ENCODE measurements at regions not wholly inside any gene's neighbourhood (a gene's known extent, or its start where the extent isn't known, plus 50 kb on each side); places are given as distances from the start of the nearest gene placed in this dataset.

GRCh38 chr2:21250673-21251072 is 126.9 kb downstream of the TDRD15 start:
- no peak overlapping the region for H2BK120ac ChIP-seq (ENCODE audit: low read depth, low read length)
- no peak overlapping the region for H3K4ac ChIP-seq (ENCODE audit: low read length)
- H2AK5ac ChIP-seq (ENCODE audit: low read depth, low read length), result no peak overlapping the region
- H3K36me3 ChIP-seq (replicated peaks in 1 of 2; ENCODE audit: control insufficient read depth in 2 of 2, insufficient read depth in 2 of 2, low read length in 2 of 2), result no peaks in the 10 kb centered on the region
- H3K4me1 ChIP-seq (ENCODE audit: control insufficient read depth in 2 of 2, insufficient read depth in 1 of 2, low read depth in 1 of 2, low read length in 2 of 2), result peaks cover 5 to 6% of the 10 kb centered on the region in 2 donors
- H3K4me2 ChIP-seq (ENCODE audit: insufficient read depth, low read length, poor library complexity, severe bottlenecking), result no peak overlapping the region
- DNase-seq (ENCODE audit: low spot score), result no peak
- no peaks in the 10 kb centered on the region for H3K27me3 ChIP-seq (ENCODE audit: control insufficient read depth in 3 of 3, insufficient read depth in 3 of 3, low read depth in 1 of 3, low read length in 3 of 3)
- H3K4me3 ChIP-seq (ENCODE audit: low read length in 2 of 2), result no peak overlapping the region
- H3K9ac ChIP-seq (ENCODE audit: low read depth, low read length, poor library complexity), result no peak overlapping the region
- no peaks in the 10 kb centered on the region for H3K79me1 ChIP-seq (ENCODE audit: low read depth, low read length)
- no peak overlapping the region for H2BK12ac ChIP-seq (ENCODE audit: low read length)
- H3K9me3 ChIP-seq (replicated peaks in 1 of 2; ENCODE audit: control insufficient read depth in 2 of 2, insufficient read depth in 1 of 2, low read depth in 1 of 2, low read length in 2 of 2), result no peaks in the 10 kb centered on the region
- H2AFZ ChIP-seq (ENCODE audit: low read length), result peak overlapping the region; percentile 5
- H3K14ac ChIP-seq (ENCODE audit: low read length), result no peak overlapping the region
- H3K23ac ChIP-seq (ENCODE audit: low read depth, low read length, poor library complexity), result no peak overlapping the region
- no peak overlapping the region for H2BK15ac ChIP-seq (ENCODE audit: low read length)
- no peak overlapping the region for H4K8ac ChIP-seq (ENCODE audit: low read depth, low read length)
- H2BK5ac ChIP-seq (ENCODE audit: low read length), result no peak overlapping the region
- no peak overlapping the region for H4K91ac ChIP-seq (ENCODE audit: low read depth, low read length, poor library complexity)
- no peak overlapping the region for H3K18ac ChIP-seq (ENCODE audit: low read length)
- no peak overlapping the region for H3K27ac ChIP-seq (replicated peaks; ENCODE audit: low read length)

DNA sequence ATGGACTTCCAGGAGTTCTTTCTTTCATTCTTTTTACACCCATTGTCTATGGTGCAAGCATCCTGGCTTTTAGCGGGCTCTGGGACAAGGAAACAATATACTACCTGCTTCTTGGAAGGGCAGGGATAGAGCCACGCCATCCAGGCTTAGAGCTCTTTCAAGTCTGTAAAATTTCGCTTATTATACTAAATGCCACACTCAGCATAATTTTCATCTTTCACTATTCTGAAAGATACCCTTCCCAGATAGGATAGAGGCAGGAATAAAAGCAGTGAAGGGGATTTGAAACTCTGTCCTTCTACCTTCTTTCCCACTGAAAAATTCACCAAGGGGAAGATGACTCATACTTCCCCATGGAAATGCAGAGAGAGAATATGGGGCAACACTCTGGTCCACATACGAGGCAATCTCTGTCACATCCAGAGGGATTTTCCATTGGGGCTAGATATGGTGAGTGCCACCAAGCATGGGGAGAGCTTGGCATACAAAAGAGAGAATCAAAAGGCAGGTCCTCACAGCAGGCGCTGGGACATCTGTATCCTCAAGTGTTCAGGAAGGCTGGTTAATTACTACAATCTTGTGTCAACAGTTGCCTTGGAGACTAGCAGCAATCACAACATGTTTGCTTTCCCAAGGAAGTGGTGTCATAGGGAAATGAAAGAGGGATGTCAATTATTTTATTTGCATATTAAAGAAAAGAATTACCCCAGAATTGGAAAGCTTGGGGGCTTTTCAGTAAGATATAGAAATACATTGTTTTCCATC is 127.6 kb downstream of the TDRD15 start:
- Histone ChIP-seq H3K4me2 (ENCODE audit: insufficient read depth, low read length, poor library complexity, severe bottlenecking) (no peak overlapping the region), H3K79me1 (ENCODE audit: low read depth, low read length) (no peaks in the 10 kb centered on the region), H2BK15ac (ENCODE audit: low read length) (no peak overlapping the region), H3K18ac (ENCODE audit: low read length) (no peak overlapping the region), H4K91ac (ENCODE audit: low read depth, low read length, poor library complexity) (no peak overlapping the region), H3K27ac (replicated peaks; ENCODE audit: low read length) (no peak overlapping the region), H3K4ac (ENCODE audit: low read length) (no peak overlapping the region), H2AK5ac (ENCODE audit: low read depth, low read length) (no peak overlapping the region), H3K9me3 (replicated peaks in 1 of 2; ENCODE audit: control insufficient read depth in 2 of 2, insufficient read depth in 1 of 2, low read depth in 1 of 2, low read length in 2 of 2) (no peaks in the 10 kb centered on the region), H2BK120ac (ENCODE audit: low read depth, low read length) (no peak overlapping the region), H3K27me3 (ENCODE audit: control insufficient read depth in 3 of 3, insufficient read depth in 3 of 3, low read depth in 1 of 3, low read length in 3 of 3) (no peaks in the 10 kb centered on the region), H3K36me3 (replicated peaks in 1 of 2; ENCODE audit: control insufficient read depth in 2 of 2, insufficient read depth in 2 of 2, low read length in 2 of 2) (no peaks in the 10 kb centered on the region), H3K4me1 (ENCODE audit: control insufficient read depth in 2 of 2, insufficient read depth in 1 of 2, low read depth in 1 of 2, low read length in 2 of 2) (peaks cover 6 to 9% of the 10 kb centered on the region in 2 donors), H4K8ac (ENCODE audit: low read depth, low read length) (no peak overlapping the region), H2BK5ac (ENCODE audit: low read length) (no peak overlapping the region), H3K23ac (ENCODE audit: low read depth, low read length, poor library complexity) (no peak overlapping the region), H3K14ac (ENCODE audit: low read length) (no peak overlapping the region), H2BK12ac (ENCODE audit: low read length) (no peak overlapping the region), H2AFZ (ENCODE audit: low read length) (no peak overlapping the region), H3K4me3 (ENCODE audit: low read length in 2 of 2) (no peak overlapping the region), H3K9ac (ENCODE audit: low read depth, low read length, poor library complexity) (no peak overlapping the region)
- DNase-seq (ENCODE audit: low spot score), result no peak
- WGBS, 2 donors (ENCODE audit: extremely low coverage in 2 of 2, insufficient read length in 2 of 2, insufficient replicate concordance in 1 of 2), result no CpG with 5 or more reads among the region's 5 CpGs

GRCh38 chr2:21253311-21254027 is 129.7 kb downstream of the TDRD15 start:
- Histone ChIP-seq H2BK12ac (ENCODE audit: low read length) (no peak overlapping the region), H4K8ac (ENCODE audit: low read depth, low read length) (no peak overlapping the region), H4K91ac (ENCODE audit: low read depth, low read length, poor library complexity) (no peak overlapping the region), H3K4ac (ENCODE audit: low read length) (no peak overlapping the region), H2BK5ac (ENCODE audit: low read length) (no peak overlapping the region), H3K36me3 (replicated peaks in 1 of 2; ENCODE audit: control insufficient read depth in 2 of 2, insufficient read depth in 2 of 2, low read length in 2 of 2) (no peaks in the 10 kb centered on the region), H3K4me2 (ENCODE audit: insufficient read depth, low read length, poor library complexity, severe bottlenecking) (no peak overlapping the region), H3K9ac (ENCODE audit: low read depth, low read length, poor library complexity) (no peak overlapping the region), H3K9me3 (replicated peaks in 1 of 2; ENCODE audit: control insufficient read depth in 2 of 2, insufficient read depth in 1 of 2, low read depth in 1 of 2, low read length in 2 of 2) (no peaks in the 10 kb centered on the region), H2BK15ac (ENCODE audit: low read length) (peak overlapping the region; percentile 18), H3K23ac (ENCODE audit: low read depth, low read length, poor library complexity) (no peak overlapping the region), H3K27ac (replicated peaks; ENCODE audit: low read length) (no peak overlapping the region), H3K14ac (ENCODE audit: low read length) (peak overlapping the region; percentile 13), H3K27me3 (ENCODE audit: control insufficient read depth in 3 of 3, insufficient read depth in 3 of 3, low read depth in 1 of 3, low read length in 3 of 3) (no peaks in the 10 kb centered on the region), H3K4me1 (ENCODE audit: control insufficient read depth in 2 of 2, insufficient read depth in 1 of 2, low read depth in 1 of 2, low read length in 2 of 2) (peaks cover 9 to 10% of the 10 kb centered on the region in 2 donors), H3K18ac (ENCODE audit: low read length) (peak overlapping the region; percentile 16), H2AK5ac (ENCODE audit: low read depth, low read length) (no peak overlapping the region), H2AFZ (ENCODE audit: low read length) (no peak overlapping the region), H3K4me3 (ENCODE audit: low read length in 2 of 2) (no peak overlapping the region), H2BK120ac (ENCODE audit: low read depth, low read length) (no peak overlapping the region), H3K79me1 (ENCODE audit: low read depth, low read length) (no peaks in the 10 kb centered on the region)
- WGBS, 2 donors (ENCODE audit: extremely low coverage in 2 of 2, insufficient read length in 2 of 2, insufficient replicate concordance in 1 of 2), result no CpG with 5 or more reads among the region's 3 CpGs
- no peak for DNase-seq (ENCODE audit: low spot score)

GRCh38 chr2:21254170-21254965 is 130.6 kb downstream of the TDRD15 start:
- H3K4me2 ChIP-seq (ENCODE audit: insufficient read depth, low read length, poor library complexity, severe bottlenecking), result no peak overlapping the region
- H2BK15ac ChIP-seq (ENCODE audit: low read length), result peak overlapping the region; percentile 25
- no peak for DNase-seq (ENCODE audit: low spot score)
- no CpG with 5 or more reads among the region's 6 CpGs for WGBS, 2 donors (ENCODE audit: extremely low coverage in 2 of 2, insufficient read length in 2 of 2, insufficient replicate concordance in 1 of 2)
- peak overlapping the region; percentile 13 for H2AFZ ChIP-seq (ENCODE audit: low read length)
- no peak overlapping the region for H3K18ac ChIP-seq (ENCODE audit: low read length)
- no peak overlapping the region for H2BK5ac ChIP-seq (ENCODE audit: low read length)
- no peak overlapping the region for H3K4me3 ChIP-seq (ENCODE audit: low read length in 2 of 2)
- no peak overlapping the region for H3K9ac ChIP-seq (ENCODE audit: low read depth, low read length, poor library complexity)
- no peak overlapping the region for H2AK5ac ChIP-seq (ENCODE audit: low read depth, low read length)
- H3K27me3 ChIP-seq (ENCODE audit: control insufficient read depth in 3 of 3, insufficient read depth in 3 of 3, low read depth in 1 of 3, low read length in 3 of 3), result no peaks in the 10 kb centered on the region
- peaks cover 9 to 10% of the 10 kb centered on the region in 2 donors for H3K4me1 ChIP-seq (ENCODE audit: control insufficient read depth in 2 of 2, insufficient read depth in 1 of 2, low read depth in 1 of 2, low read length in 2 of 2)
- H2BK120ac ChIP-seq (ENCODE audit: low read depth, low read length), result no peak overlapping the region
- H2BK12ac ChIP-seq (ENCODE audit: low read length), result no peak overlapping the region
- H3K4ac ChIP-seq (ENCODE audit: low read length), result no peak overlapping the region
- H4K8ac ChIP-seq (ENCODE audit: low read depth, low read length), result no peak overlapping the region
- H3K23ac ChIP-seq (ENCODE audit: low read depth, low read length, poor library complexity), result no peak overlapping the region
- no peaks in the 10 kb centered on the region for H3K36me3 ChIP-seq (replicated peaks in 1 of 2; ENCODE audit: control insufficient read depth in 2 of 2, insufficient read depth in 2 of 2, low read length in 2 of 2)
- H3K79me1 ChIP-seq (ENCODE audit: low read depth, low read length), result no peaks in the 10 kb centered on the region
- no peak overlapping the region for H4K91ac ChIP-seq (ENCODE audit: low read depth, low read length, poor library complexity)
- no peak overlapping the region for H3K27ac ChIP-seq (replicated peaks; ENCODE audit: low read length)
- H3K9me3 ChIP-seq (replicated peaks in 1 of 2; ENCODE audit: control insufficient read depth in 2 of 2, insufficient read depth in 1 of 2, low read depth in 1 of 2, low read length in 2 of 2), result no peaks in the 10 kb centered on the region
- H3K14ac ChIP-seq (ENCODE audit: low read length), result no peak overlapping the region
